ENCODE measurements at regions not wholly inside any gene's neighbourhood (a gene's known extent, or its start where the extent isn't known, plus 50 kb on each side); places are given as distances from the start of the nearest gene placed in this dataset.

GRCh38 chr20:56173438-56173837 lies 75.1 kb upstream of the MC3R start (continued):
- TF ChIP-seq ARID3A (IDR thresholded peaks at IDR 0.05; ENCODE audit: borderline replicate concordance, low read depth, low read length) = no peak

GRCh38 chr20:56174416-56174815 lies 74.1 kb upstream of the MC3R start:
- Histone ChIP-seq H3K27me3 (ENCODE audit: control insufficient read depth in 2 of 2, insufficient read depth in 2 of 2, low read length in 2 of 2) (no peaks in the 10 kb centered on the region), H3K4me1 (replicated peaks in 1 of 2; ENCODE audit: control insufficient read depth in 2 of 2, insufficient read depth in 2 of 2, low read length in 2 of 2) (no peaks in the 10 kb centered on the region), H2AFZ (ENCODE audit: low read depth, low read length) (no peak overlapping the region), H3K27ac (ENCODE audit: extremely low read depth, low read depth, low read length) (no peak overlapping the region), H4K20me1 (replicated peaks; ENCODE audit: control insufficient read depth, insufficient read depth, low read length) (no peaks in the 10 kb centered on the region), H3K36me3 (ENCODE audit: control insufficient read depth, insufficient read depth, low read length) (no peaks in the 10 kb centered on the region), H3K4me2 (ENCODE audit: insufficient read depth, low read length) (no peak overlapping the region), H3K79me2 (ENCODE audit: control insufficient read depth, insufficient read depth, low read length) (no peaks in the 10 kb centered on the region), H3K9ac (ENCODE audit: insufficient read depth in 1 of 2, low read depth in 2 of 2, low read length in 2 of 2) (no peak overlapping the region), H3K4me3 (no peak overlapping the region), H3K9me1 (ENCODE audit: control insufficient read depth, insufficient read depth, low read length) (no peaks in the 10 kb centered on the region), H3K9me3 (replicated peaks; ENCODE audit: control insufficient read depth, insufficient read depth, low read depth, low read length) (no peaks in the 10 kb centered on the region; the same call in 1 of the 2 replicates)
- FAIRE-seq = no peak
- DNase-seq (ENCODE audit: extremely low read depth in 1 of 4, low spot score in 3 of 4) = no peak
- ChIA-PET POLR2A (no interaction called here), CTCF (ENCODE audit: low intra/inter-chr PET ratio) (no interaction called here)
- WGBS (ENCODE audit: insufficient coverage, low coverage, missing lambda C conversion rate) = 0% methylated on average over 3 of the region's 3 CpGs
- intact Hi-C loops (cut with micrococcal nuclease) (no loop called here), in situ Hi-C loops (cut with MboI) (no loop called here)
- ATAC-seq = no peak
- no TSS peak for BruUV-seq (replicated peaks)
- no peak for TF ChIP-seq E2F1 (CRISPR knock-in tag; IDR thresholded peaks at IDR 0.05)
- no peak for TF ChIP-seq ZNF174 (CRISPR knock-in tag; IDR thresholded peaks at IDR 0.05)
- no peak for TF ChIP-seq CC2D1A (IDR thresholded peaks at IDR 0.05)
- TF ChIP-seq SP2 (IDR thresholded peaks at IDR 0.05; ENCODE audit: extremely low read depth, low read depth, low read length, poor library complexity, severe bottlenecking) = no peak
- no peak for TF ChIP-seq CHD7 (IDR thresholded peaks at IDR 0.05; ENCODE audit: low read depth, low read length)
- TF ChIP-seq ZNF436 (CRISPR knock-in tag; IDR thresholded peaks at IDR 0.05) = no peak
